GM12878 (cell line): ENCODE measurements at regions not wholly inside any gene's neighbourhood (a gene's known extent, or its start where the extent isn't known, plus 50 kb on each side); places are given as distances from the start of the nearest gene placed in this dataset.

ENCODE experiments used
- ATAC-seq: fragments of 200-7000 bp; cut with Tn5 transposase; 3 replicates; pipeline ENCODE4 v1.9.1; 2020; ENCODE audit warnings: mild to moderate bottlenecking, moderate library complexity
- BruUV-seq: library from RNA; stranded (reverse); fragments of 400-500 nt; replicated peaks from 2 replicates; lab custom pipeline; 2021; lab: Mats Ljungman, UMichigan
- CTCF ChIA-PET: fragments of 300-600 bp; sonication (Branson Sonifier 250); formaldehyde crosslinking; extraction: SDS; loops from one replicate; lab custom pipeline; 2021; ENCODE audit warnings: inconsistent platforms; lab: Yijun Ruan, JAX
- POLR2A ChIA-PET: fragments of 350-600 bp; formaldehyde crosslinking; extraction: SDS; loops from one replicate; lab custom pipeline; 2021; ENCODE audit warnings: inconsistent platforms; lab: Charles Lee
- RAD21 ChIA-PET: fragments of 300-600 bp; sonication (Branson Sonifier 250); formaldehyde crosslinking; loops from one replicate; lab custom pipeline; 2023; ENCODE audit warnings: antibody characterized with exemption; ENCODE audit not compliant: unreplicated experiment; lab: Charles Lee
- SMC1A ChIA-PET: fragments of 300-600 bp; sonication (Branson Sonifier 250); formaldehyde crosslinking; loops from one replicate; lab custom pipeline; 2023; ENCODE audit not compliant: unreplicated experiment, uncharacterized antibody; lab: Charles Lee
- DNase-seq: peaks from one replicate; pipeline ENCODE4 v3.0.0-alpha.2; 2011; ENCODE audit warnings: low read depth, low spot score
- FAIRE-seq: peaks from 3 replicates; lab custom pipeline; 2011; peaks lifted over from hg19 to GRCh38; lab: Jason Lieb, UNC
- H2AFZ ChIP-seq: 2 replicates; pipeline ENCODE4 v1.6.0; 2011; ENCODE audit warnings: low read depth, low read length, control low read depth; ENCODE audit not compliant: control insufficient read depth
- H3K27ac ChIP-seq: 2 replicates; pipeline ENCODE4 v1.5.1; 2011; ENCODE audit warnings: control low read depth; ENCODE audit not compliant: control insufficient read depth, insufficient read depth
- H3K27me3 ChIP-seq, 2 experiments: replicated peaks in 1 of 2; 2 replicates each; pipeline versions ENCODE4 v1.6.0 to v1.6.1; 2011; ENCODE audit warnings: low read length in 1 of 2; ENCODE audit not compliant: control insufficient read depth in 2 of 2, insufficient read depth in 2 of 2
- H3K36me3 ChIP-seq, 2 experiments: 2 replicates each; pipeline ENCODE4 v1.5.1; 2011; ENCODE audit warnings: low read length in 1 of 2; ENCODE audit not compliant: control insufficient read depth in 2 of 2, insufficient read depth in 2 of 2
- H3K4me1 ChIP-seq: 2 replicates; pipeline ENCODE4 v1.6.1; 2011; ENCODE audit warnings: mild to moderate bottlenecking, low read length, moderate library complexity, mixed read lengths; ENCODE audit not compliant: control insufficient read depth, insufficient read depth
- H3K4me2 ChIP-seq: 2 replicates; pipeline ENCODE4 v1.6.0; 2011; ENCODE audit warnings: control low read depth; ENCODE audit not compliant: control insufficient read depth, insufficient read depth
- H3K4me3 ChIP-seq: fragments of 200-600 bp; sonication (generic); 2 replicates; pipeline ENCODE4 v1.5.1; 2016
- H3K79me2 ChIP-seq: 2 replicates; pipeline ENCODE4 v1.6.0; 2011; ENCODE audit warnings: low read length; ENCODE audit not compliant: control insufficient read depth, insufficient read depth
- H3K9ac ChIP-seq: 2 replicates; pipeline ENCODE4 v1.8.0; 2011; ENCODE audit warnings: low read length, control low read depth, mixed read lengths; ENCODE audit not compliant: control insufficient read depth, insufficient read depth
- H3K9me3 ChIP-seq: replicated peaks from 3 replicates; pipeline ENCODE4 v1.5.1; 2011; ENCODE audit warnings: mild to moderate bottlenecking, low read length; ENCODE audit not compliant: control insufficient read depth, insufficient read depth
- H4K20me1 ChIP-seq: 2 replicates; pipeline ENCODE4 v1.6.0; 2011; ENCODE audit not compliant: control insufficient read depth, insufficient read depth
- CBFB ChIP-seq: IDR thresholded peaks from 2 replicates; pipeline ENCODE4 v1.6.1; 2016; ENCODE audit warnings: antibody characterized with exemption, low read depth
- FOXK2 ChIP-seq: fragments of 450-650 bp; IDR thresholded peaks from 2 replicates; pipeline ENCODE4 v1.6.1; 2017; ENCODE audit warnings: mild to moderate bottlenecking, moderate library complexity
- FOXM1 ChIP-seq: IDR thresholded peaks from 2 replicates; pipeline ENCODE4 v1.6.1; 2012; ENCODE audit warnings: low read depth, mild to moderate bottlenecking, inconsistent platforms, low read length, moderate library complexity
- NFXL1 ChIP-seq: fragments of 450-650 bp; IDR thresholded peaks from 2 replicates; pipeline ENCODE4 v1.6.1; 2017; ENCODE audit warnings: antibody characterized with exemption, mild to moderate bottlenecking, borderline replicate concordance
- PAX8 ChIP-seq: fragments of 450-650 bp; IDR thresholded peaks from 2 replicates; pipeline ENCODE4 v1.6.1; 2017; ENCODE audit warnings: mild to moderate bottlenecking, moderate library complexity
- RB1 ChIP-seq: fragments of 450-650 bp; formaldehyde crosslinking; IDR thresholded peaks from 2 replicates; pipeline ENCODE4 v1.6.1; 2017; ENCODE audit warnings: mild to moderate bottlenecking, borderline replicate concordance
- SP1 ChIP-seq: IDR thresholded peaks from one replicate; pipeline ENCODE4 v1.6.1; 2011; ENCODE audit warnings: low read depth, low read length
- WGBS: methylation state at CpG from one replicate; pipeline ENCODE4 v1.1.6; 2016; ENCODE audit warnings: low lambda C conversion rate; ENCODE audit not compliant: insufficient replicate concordance, insufficient coverage; ENCODE audit errors: missing lambda C conversion rate; 5-methylcytosine and 5-hydroxymethylcytosine counted together
- in situ Hi-C: fragments of 300-500 bp; cut with MboI; formaldehyde crosslinking; loops from 9 replicates; pipeline ENCODE4 v1.14.3; 2018; ENCODE audit warnings: mixed read lengths
- intact Hi-C: fragments of 100-400 bp; cut with micrococcal nuclease; formaldehyde crosslinking; loops from one replicate; pipeline ENCODE4 v1.14.2; 2022; ENCODE audit not compliant: unreplicated experiment
- TF ChIP-seq, protein P1 (sequence below): fragments of 150-350 bp; IDR thresholded peaks from 2 replicates; pipeline ENCODE4 v1.6.1; 2016; ENCODE audit warnings: low read depth, low read length

DNA sequence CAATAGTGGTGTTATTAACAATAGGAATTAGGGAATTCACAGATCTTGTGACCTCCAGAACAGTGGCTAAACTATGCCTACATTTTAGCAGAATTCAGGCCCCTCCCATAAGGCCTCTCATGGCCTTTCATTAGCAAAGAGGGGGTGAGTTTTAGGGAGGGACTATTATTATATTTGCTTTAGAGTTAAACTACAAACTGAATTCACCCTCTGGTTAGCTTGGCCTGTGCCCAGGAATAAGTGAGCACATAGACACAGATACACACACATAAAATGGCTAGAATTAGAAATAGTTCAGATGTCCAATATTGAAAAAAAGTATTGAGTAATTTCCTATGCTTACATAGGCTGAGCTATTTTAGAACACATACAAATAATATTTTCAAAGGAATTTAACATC is 818.8 kb upstream of the COBL start (continued):
- TF ChIP-seq, protein P1, sequence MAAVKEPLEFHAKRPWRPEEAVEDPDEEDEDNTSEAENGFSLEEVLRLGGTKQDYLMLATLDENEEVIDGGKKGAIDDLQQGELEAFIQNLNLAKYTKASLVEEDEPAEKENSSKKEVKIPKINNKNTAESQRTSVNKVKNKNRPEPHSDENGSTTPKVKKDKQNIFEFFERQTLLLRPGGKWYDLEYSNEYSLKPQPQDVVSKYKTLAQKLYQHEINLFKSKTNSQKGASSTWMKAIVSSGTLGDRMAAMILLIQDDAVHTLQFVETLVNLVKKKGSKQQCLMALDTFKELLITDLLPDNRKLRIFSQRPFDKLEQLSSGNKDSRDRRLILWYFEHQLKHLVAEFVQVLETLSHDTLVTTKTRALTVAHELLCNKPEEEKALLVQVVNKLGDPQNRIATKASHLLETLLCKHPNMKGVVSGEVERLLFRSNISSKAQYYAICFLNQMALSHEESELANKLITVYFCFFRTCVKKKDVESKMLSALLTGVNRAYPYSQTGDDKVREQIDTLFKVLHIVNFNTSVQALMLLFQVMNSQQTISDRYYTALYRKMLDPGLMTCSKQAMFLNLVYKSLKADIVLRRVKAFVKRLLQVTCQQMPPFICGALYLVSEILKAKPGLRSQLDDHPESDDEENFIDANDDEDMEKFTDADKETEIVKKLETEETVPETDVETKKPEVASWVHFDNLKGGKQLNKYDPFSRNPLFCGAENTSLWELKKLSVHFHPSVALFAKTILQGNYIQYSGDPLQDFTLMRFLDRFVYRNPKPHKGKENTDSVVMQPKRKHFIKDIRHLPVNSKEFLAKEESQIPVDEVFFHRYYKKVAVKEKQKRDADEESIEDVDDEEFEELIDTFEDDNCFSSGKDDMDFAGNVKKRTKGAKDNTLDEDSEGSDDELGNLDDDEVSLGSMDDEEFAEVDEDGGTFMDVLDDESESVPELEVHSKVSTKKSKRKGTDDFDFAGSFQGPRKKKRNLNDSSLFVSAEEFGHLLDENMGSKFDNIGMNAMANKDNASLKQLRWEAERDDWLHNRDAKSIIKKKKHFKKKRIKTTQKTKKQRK = no peak
- TF ChIP-seq SP1 (no peak), CBFB (no peak), NFXL1 (no peak)

DNA sequence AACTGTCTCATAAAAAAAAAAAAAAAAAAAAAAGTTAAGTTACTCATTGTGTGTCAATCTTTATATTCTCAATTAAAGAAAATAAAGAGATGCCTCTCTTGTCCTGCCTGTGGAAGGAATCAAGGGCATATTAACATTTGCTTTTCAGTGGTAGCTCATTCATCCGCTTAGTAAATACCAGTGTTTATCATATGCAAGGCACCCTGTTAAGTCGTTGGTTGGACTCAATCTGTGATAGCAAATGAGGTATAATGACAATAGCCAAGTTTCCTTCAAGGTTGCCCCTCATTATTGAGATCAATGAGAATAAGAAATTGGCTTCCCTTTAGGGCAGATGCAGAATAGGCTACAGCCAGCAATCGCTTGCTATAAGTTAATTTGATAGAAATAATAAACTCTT is 812.7 kb upstream of the COBL start:
- no peak overlapping the region for H2AFZ ChIP-seq
- in situ Hi-C loops (no loop called here), intact Hi-C loops (no loop called here)
- 25% methylated on average over 3 of the region's 3 CpGs for WGBS
- POLR2A ChIA-PET = no interaction called here
- DNase-seq (no peak), FAIRE-seq (no peak)
- no peak overlapping the region for H3K9ac ChIP-seq
- H3K79me2 ChIP-seq = no peaks in the 10 kb centered on the region
- H3K4me1 ChIP-seq = no peaks in the 10 kb centered on the region
- BruUV-seq = no TSS peak
- no peak for TF ChIP-seq FOXM1
- no peak for TF ChIP-seq RB1
- no peak for TF ChIP-seq FOXK2
- TF ChIP-seq PAX8 = no peak
- TF ChIP-seq, all 136 proteins: peak for 0
- no peak overlapping the region for H3K27ac ChIP-seq
- no peaks in the 10 kb centered on the region for H3K27me3 ChIP-seq
- no peak for ATAC-seq
- no peaks in the 10 kb centered on the region for H3K9me3 ChIP-seq
- ChIA-PET SMC1A (no interaction called here), CTCF (no interaction called here), RAD21 (no interaction called here)
- no peaks in the 10 kb centered on the region for H3K36me3 ChIP-seq
- H4K20me1 ChIP-seq = no peaks in the 10 kb centered on the region
- no peak overlapping the region for H3K4me3 ChIP-seq
- no peak overlapping the region for H3K4me2 ChIP-seq
